ENCODE measurements at regions not wholly inside any gene's neighbourhood (a gene's known extent, or its start where the extent isn't known, plus 50 kb on each side); places are given as distances from the start of the nearest gene placed in this dataset.

GRCh38 chr1:69215883-69216282 lies 351.8 kb upstream of the LRRC7 start:
- no peak for TF ChIP-seq CTCF (IDR thresholded peaks at IDR 0.05)

- TF ChIP-seq CTCF (IDR thresholded peaks at IDR 0.05) = no peak
These were observed 347.1 kb upstream of the LRRC7 start for GRCh38 chr1:69220672-69221071.

GRCh38 chr1:69221524-69221923 lies 346.2 kb upstream of the LRRC7 start:
- TF ChIP-seq CTCF (IDR thresholded peaks at IDR 0.05) = no peak

GRCh38 chr1:69223156-69223555 lies 344.6 kb upstream of the LRRC7 start:
- no peak for TF ChIP-seq CTCF (IDR thresholded peaks at IDR 0.05)

- TF ChIP-seq CTCF (IDR thresholded peaks at IDR 0.05) = no peak
These were observed 339.2 kb upstream of the LRRC7 start for GRCh38 chr1:69228501-69228900.

- TF ChIP-seq CTCF (IDR thresholded peaks at IDR 0.05) = no peak
These were observed 337.5 kb upstream of the LRRC7 start for GRCh38 chr1:69230208-69230607.

- TF ChIP-seq CTCF (IDR thresholded peaks at IDR 0.05) = no peak
These were observed 334.3 kb upstream of the LRRC7 start for GRCh38 chr1:69233463-69233862.

- no peak for TF ChIP-seq CTCF (IDR thresholded peaks at IDR 0.05)
These were observed 323.5 kb upstream of the LRRC7 start for GRCh38 chr1:69244211-69244610.
